NCI-H2227 (cell line): ENCODE measurements at regions not wholly inside any gene's neighbourhood (a gene's known extent, or its start where the extent isn't known, plus 50 kb on each side); places are given as distances from the start of the nearest gene placed in this dataset.

Experiments
- DNase-seq: peaks from one replicate; lab custom pipeline; 2025; ENCODE audit not compliant: unreplicated experiment; lab: John Stamatoyannopoulos, UW

- no peak for DNase-seq
These were observed 440.9 kb upstream of the NRXN1 start for GRCh38 chr2:51472783-51473182.

GRCh38 chr2:51472300-51472699 is 440.4 kb upstream of the NRXN1 start:
- no peak for DNase-seq

- DNase-seq: no peak
These were observed 437.2 kb upstream of the NRXN1 start for GRCh38 chr2:51469102-51469501.

GRCh38 chr2:51465326-51465725 is 433.4 kb upstream of the NRXN1 start:
- no peak for DNase-seq

- no peak for DNase-seq
These were observed 422.2 kb upstream of the NRXN1 start for GRCh38 chr2:51454177-51454576.

GRCh38 chr2:51448911-51449310 is 417.0 kb upstream of the NRXN1 start:
- no peak for DNase-seq

- DNase-seq: no peak
These were observed 409.9 kb upstream of the NRXN1 start for GRCh38 chr2:51441786-51442185.

GRCh38 chr2:51424418-51424817 is 392.5 kb upstream of the NRXN1 start:
- no peak for DNase-seq

GRCh38 chr2:51420511-51420910 is 388.6 kb upstream of the NRXN1 start:
- DNase-seq: no peak

- no peak for DNase-seq
These were observed 381.8 kb upstream of the NRXN1 start for GRCh38 chr2:51413726-51414125.

GRCh38 chr2:51410331-51410730 is 378.4 kb upstream of the NRXN1 start:
- no peak for DNase-seq

GRCh38 chr2:51409920-51410319 is 378.0 kb upstream of the NRXN1 start:
- DNase-seq: no peak

- DNase-seq: no peak
These were observed 372.3 kb upstream of the NRXN1 start for GRCh38 chr2:51404226-51404625.

GRCh38 chr2:51401546-51401945 is 369.6 kb upstream of the NRXN1 start:
- no peak for DNase-seq

- DNase-seq: no peak
These were observed 355.3 kb upstream of the NRXN1 start for GRCh38 chr2:51387235-51387634.

GRCh38 chr2:51379997-51380396 is 348.1 kb upstream of the NRXN1 start:
- no peak for DNase-seq

- DNase-seq: no peak
These were observed 336.3 kb upstream of the NRXN1 start for GRCh38 chr2:51368250-51368649.

- no peak for DNase-seq
These were observed 318.2 kb upstream of the NRXN1 start for GRCh38 chr2:51350100-51350499.

GRCh38 chr2:51344886-51345285 is 313.0 kb upstream of the NRXN1 start:
- no peak for DNase-seq

- DNase-seq: no peak
These were observed 303.4 kb upstream of the NRXN1 start for GRCh38 chr2:51335087-51336058.

- no peak for DNase-seq
These were observed 297.6 kb upstream of the NRXN1 start for GRCh38 chr2:51329512-51329911.

GRCh38 chr2:51324051-51324450 is 292.1 kb upstream of the NRXN1 start:
- DNase-seq: peak; percentile 15

GRCh38 chr2:51322613-51323012 is 290.7 kb upstream of the NRXN1 start:
- DNase-seq: no peak
